H9 (cell line): ENCODE measurements at regions not wholly inside any gene's neighbourhood (a gene's known extent, or its start where the extent isn't known, plus 50 kb on each side); places are given as distances from the start of the nearest gene placed in this dataset.

ENCODE experiments used
- DNase-seq: peaks from one replicate; pipeline ENCODE4 v3.0.0-alpha.2; 2017
- H2AFZ ChIP-seq: one replicate; pipeline ENCODE4 v1.6.1; 2013; ENCODE audit warnings: mild to moderate bottlenecking, low read length, control low read depth, moderate library complexity
- H2AK5ac ChIP-seq: 2 replicates; pipeline ENCODE4 v1.6.1; 2013; ENCODE audit warnings: low read length, control low read depth, mixed read lengths; ENCODE audit not compliant: insufficient read length
- H2BK120ac ChIP-seq: one replicate; pipeline ENCODE4 v1.6.1; 2013; ENCODE audit warnings: low read depth, mild to moderate bottlenecking, low read length, control low read depth, inconsistent platforms; ENCODE audit not compliant: poor library complexity, severe bottlenecking
- H2BK12ac ChIP-seq: 2 replicates; pipeline ENCODE4 v1.6.1; 2013; ENCODE audit warnings: low read length, control low read depth, mixed read lengths, low read depth; ENCODE audit not compliant: insufficient read length
- H2BK15ac ChIP-seq: 2 replicates; pipeline ENCODE4 v1.6.1; 2013; ENCODE audit warnings: low read depth, low read length, control low read depth
- H2BK20ac ChIP-seq: one replicate; pipeline ENCODE4 v1.6.1; 2013; ENCODE audit warnings: low read depth, mild to moderate bottlenecking, low read length, control low read depth, inconsistent platforms; ENCODE audit not compliant: poor library complexity, severe bottlenecking
- H2BK5ac ChIP-seq: 2 replicates; pipeline ENCODE4 v1.6.1; 2013; ENCODE audit warnings: low read length, control low read depth, mixed read lengths; ENCODE audit not compliant: insufficient read length
- H3K14ac ChIP-seq: 2 replicates; pipeline ENCODE4 v1.6.1; 2013; ENCODE audit warnings: low read length, control low read depth; ENCODE audit not compliant: insufficient read depth
- H3K18ac ChIP-seq: 2 replicates; pipeline ENCODE4 v1.6.1; 2013; ENCODE audit warnings: low read depth, mild to moderate bottlenecking, mixed read lengths, low read length, control low read depth; ENCODE audit not compliant: insufficient read length
- H3K23ac ChIP-seq: 2 replicates; pipeline ENCODE4 v1.6.1; 2013; ENCODE audit warnings: low read length, control low read depth, mixed read lengths, low read depth; ENCODE audit not compliant: insufficient read length
- H3K23me2 ChIP-seq: 2 replicates; pipeline ENCODE4 v1.6.1; 2013; ENCODE audit warnings: low read depth, mild to moderate bottlenecking, mixed read lengths, low read length, control low read depth; ENCODE audit not compliant: insufficient read length, poor library complexity, severe bottlenecking
- H3K27ac ChIP-seq: 2 replicates; pipeline ENCODE4 v1.5.1; 2013; ENCODE audit warnings: low read length, control low read depth, mixed read lengths, low read depth; ENCODE audit not compliant: insufficient read length
- H3K27me3 ChIP-seq: 2 replicates; pipeline ENCODE4 v1.6.1; 2013; ENCODE audit warnings: low read length, control low read depth, inconsistent platforms; ENCODE audit not compliant: insufficient read depth
- H3K4ac ChIP-seq: 2 replicates; pipeline ENCODE4 v1.6.1; 2013; ENCODE audit warnings: low read depth, mild to moderate bottlenecking, control low read depth, inconsistent platforms, low read length, moderate library complexity
- H3K4me1 ChIP-seq: 2 replicates; pipeline ENCODE4 v1.6.1; 2013; ENCODE audit warnings: low read length, control low read depth, inconsistent platforms; ENCODE audit not compliant: insufficient read depth
- H3K4me2 ChIP-seq: 2 replicates; pipeline ENCODE4 v1.6.1; 2013; ENCODE audit warnings: low read length, control low read depth, mixed read lengths; ENCODE audit not compliant: insufficient read length, insufficient read depth
- H3K56ac ChIP-seq: 2 replicates; pipeline ENCODE4 v1.6.1; 2013; ENCODE audit warnings: low read depth, mild to moderate bottlenecking, mixed read lengths, low read length, control low read depth; ENCODE audit not compliant: insufficient read length
- H3K79me1 ChIP-seq: 2 replicates; pipeline ENCODE4 v1.6.1; 2013; ENCODE audit warnings: low read depth, mild to moderate bottlenecking, moderate library complexity, low read length, control low read depth, inconsistent platforms; ENCODE audit not compliant: insufficient read depth, poor library complexity, severe bottlenecking
- H3K79me2 ChIP-seq: 2 replicates; pipeline ENCODE4 v1.6.1; 2013; ENCODE audit warnings: low read length, control low read depth, inconsistent platforms; ENCODE audit not compliant: insufficient read depth
- H3K9ac ChIP-seq: 2 replicates; pipeline ENCODE4 v1.6.1; 2013; ENCODE audit warnings: low read length, control low read depth, mixed read lengths; ENCODE audit not compliant: insufficient read length; ENCODE audit errors: extremely low read depth
- H3K9me3 ChIP-seq: one replicate; pipeline ENCODE4 v1.6.1; 2013; ENCODE audit warnings: low read depth, low read length, inconsistent platforms; ENCODE audit not compliant: control insufficient read depth
- H3T11ph ChIP-seq: one replicate; pipeline ENCODE4 v1.6.1; 2013; ENCODE audit warnings: mild to moderate bottlenecking, low read length, control low read depth, inconsistent platforms
- H4K20me1 ChIP-seq: one replicate; pipeline ENCODE4 v1.6.1; 2013; ENCODE audit not compliant: control insufficient read depth, insufficient read length, insufficient read depth
- H4K5ac ChIP-seq: 2 replicates; pipeline ENCODE4 v1.6.1; 2013; ENCODE audit warnings: low read depth, mild to moderate bottlenecking, mixed read lengths, low read length, control low read depth; ENCODE audit not compliant: insufficient read length
- H4K8ac ChIP-seq: replicated peaks from 2 replicates; pipeline ENCODE4 v1.6.1; 2013; ENCODE audit warnings: low read length, control low read depth, mixed read lengths, low read depth; ENCODE audit not compliant: insufficient read length
- H4K91ac ChIP-seq: 2 replicates; pipeline ENCODE4 v1.6.1; 2013; ENCODE audit warnings: low read depth, mild to moderate bottlenecking, moderate library complexity, mixed read lengths, low read length, control low read depth; ENCODE audit not compliant: insufficient read length
- H3K27ac Mint-ChIP-seq, 3 experiments: 2 replicates in 2 of 3; 3 replicates in 1 of 3; pipeline ENCODE4 v1.8.0; 2020 to 2021; ENCODE audit warnings: mixed read lengths in 3 of 3, mild to moderate bottlenecking in 1 of 3, moderate library complexity in 1 of 3
- H3K27me3 Mint-ChIP-seq: 2 replicates; pipeline ENCODE4 v1.8.0; 2021; ENCODE audit warnings: low read depth, mild to moderate bottlenecking, moderate library complexity, mixed read lengths
- H3K36me3 Mint-ChIP-seq, 3 experiments: 2 replicates in 2 of 3; 3 replicates in 1 of 3; pipeline ENCODE4 v1.8.0; 2020 to 2021; ENCODE audit warnings: low read depth in 3 of 3, mixed read lengths in 3 of 3; ENCODE audit not compliant: insufficient read depth in 1 of 3
- H3K4me1 Mint-ChIP-seq, 2 experiments: 2 replicates each; pipeline ENCODE4 v1.8.0; 2020; ENCODE audit warnings: mixed read lengths in 2 of 2
- H3K4me3 Mint-ChIP-seq, 2 experiments: 2 replicates in 1 of 2; 3 replicates in 1 of 2; pipeline ENCODE4 v1.8.0; 2020 to 2021; ENCODE audit warnings: mild to moderate bottlenecking in 2 of 2, mixed read lengths in 2 of 2, moderate library complexity in 1 of 2
- H3K9me3 Mint-ChIP-seq, 2 experiments: 2 replicates in 1 of 2; 3 replicates in 1 of 2; pipeline ENCODE4 v1.8.0; 2020; ENCODE audit warnings: mild to moderate bottlenecking in 2 of 2, mixed read lengths in 2 of 2, moderate library complexity in 1 of 2
- WGBS: extraction: QIAGEN DNeasy Blood & Tissue Kit; methylation state at CpG from one replicate; pipeline ENCODE4 v1.1.7; 2013; ENCODE audit warnings: missing lambda C conversion rate, low lambda C conversion rate, mixed read lengths; ENCODE audit not compliant: insufficient read length; ENCODE audit errors: extremely low coverage; 5-methylcytosine and 5-hydroxymethylcytosine counted together
- TF ChIP-seq, protein P1 (sequence below): fragments of 200-600 bp; sonication (generic); conservative IDR thresholded peaks from 3 replicates; pipeline ENCODE4 v1.8.0; 2021; ENCODE audit warnings: antibody characterized with exemption, mild to moderate bottlenecking

GRCh38 chr6:80988892-80989291 lies 763.6 kb downstream of the TENT5A start:
- H2AFZ ChIP-seq, result no peak overlapping the region
- no CpG with 5 or more reads among the region's 3 CpGs for WGBS

More at GRCh38 chr6:80988892-80989291, 763.6 kb downstream of the TENT5A start:
- H3K9me3 Mint-ChIP-seq, result peaks cover 0 to 2% of the 10 kb centered on the region in 2 experiments; a peak in 2 of 5 replicates
- H3K4me3 Mint-ChIP-seq, result no peak overlapping the region
- H3K4me1 Mint-ChIP-seq, result peaks cover 0 to 6% of the 10 kb centered on the region in 2 experiments; a peak in 1 of 4 replicates
- Histone ChIP-seq H3K23ac (no peak overlapping the region), H2BK20ac (no peak overlapping the region), H2BK12ac (no peak overlapping the region), H4K5ac (no peak overlapping the region), H4K91ac (no peak overlapping the region), H3K9me3 (no peaks in the 10 kb centered on the region), H3K23me2 (no peaks in the 10 kb centered on the region), H3K4me2 (no peak overlapping the region), H3K4me1 (no peaks in the 10 kb centered on the region), H3T11ph (no peak overlapping the region), H3K79me2 (no peaks in the 10 kb centered on the region), H4K8ac (no peak overlapping the region), H3K79me1 (no peaks in the 10 kb centered on the region), H4K20me1 (no peaks in the 10 kb centered on the region), H3K9ac (no peak overlapping the region), H2BK5ac (no peak overlapping the region), H2AK5ac (no peak overlapping the region), H3K27me3 (no peaks in the 10 kb centered on the region), H3K27ac (no peak overlapping the region), H3K18ac (no peak overlapping the region), H2BK120ac (no peak overlapping the region), H2BK15ac (no peak overlapping the region), H3K56ac (no peak overlapping the region), H3K4ac (no peak overlapping the region), H3K14ac (no peak overlapping the region)
- no peak for DNase-seq
- no peak overlapping the region for H3K27ac Mint-ChIP-seq
- H3K27me3 Mint-ChIP-seq, result no peaks in the 10 kb centered on the region
- TF ChIP-seq, protein P1, sequence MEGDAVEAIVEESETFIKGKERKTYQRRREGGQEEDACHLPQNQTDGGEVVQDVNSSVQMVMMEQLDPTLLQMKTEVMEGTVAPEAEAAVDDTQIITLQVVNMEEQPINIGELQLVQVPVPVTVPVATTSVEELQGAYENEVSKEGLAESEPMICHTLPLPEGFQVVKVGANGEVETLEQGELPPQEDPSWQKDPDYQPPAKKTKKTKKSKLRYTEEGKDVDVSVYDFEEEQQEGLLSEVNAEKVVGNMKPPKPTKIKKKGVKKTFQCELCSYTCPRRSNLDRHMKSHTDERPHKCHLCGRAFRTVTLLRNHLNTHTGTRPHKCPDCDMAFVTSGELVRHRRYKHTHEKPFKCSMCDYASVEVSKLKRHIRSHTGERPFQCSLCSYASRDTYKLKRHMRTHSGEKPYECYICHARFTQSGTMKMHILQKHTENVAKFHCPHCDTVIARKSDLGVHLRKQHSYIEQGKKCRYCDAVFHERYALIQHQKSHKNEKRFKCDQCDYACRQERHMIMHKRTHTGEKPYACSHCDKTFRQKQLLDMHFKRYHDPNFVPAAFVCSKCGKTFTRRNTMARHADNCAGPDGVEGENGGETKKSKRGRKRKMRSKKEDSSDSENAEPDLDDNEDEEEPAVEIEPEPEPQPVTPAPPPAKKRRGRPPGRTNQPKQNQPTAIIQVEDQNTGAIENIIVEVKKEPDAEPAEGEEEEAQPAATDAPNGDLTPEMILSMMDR, result no peak
- H3K36me3 Mint-ChIP-seq, result no peaks in the 10 kb centered on the region
